Brain microvascular endothelial cell (primary cell): ENCODE measurements at regions not wholly inside any gene's neighbourhood (a gene's known extent, or its start where the extent isn't known, plus 50 kb on each side); places are given as distances from the start of the nearest gene placed in this dataset.

Experiments used
- DNase-seq: peaks from one replicate; pipeline ENCODE4 v3.0.0-alpha.2; 2020
- H3K27ac ChIP-seq: fragments of 250-450 bp; sonication (Bioruptor Pico); 2 replicates; pipeline ENCODE4 v1.5.1; 2020; ENCODE audit warnings: mild to moderate bottlenecking, moderate library complexity
- H3K27me3 ChIP-seq: fragments of 250-450 bp; sonication (Bioruptor Pico); replicated peaks from 2 replicates; pipeline ENCODE4 v1.5.1; 2020; ENCODE audit warnings: mild to moderate bottlenecking
- H3K36me3 ChIP-seq: fragments of 250-450 bp; sonication (Bioruptor Pico); replicated peaks from 2 replicates; pipeline ENCODE4 v1.5.1; 2020; ENCODE audit warnings: mild to moderate bottlenecking
- H3K4me3 ChIP-seq: 2 replicates; pipeline ENCODE4 v1.5.1; 2011; ENCODE audit warnings: low read depth, mild to moderate bottlenecking, control low read depth, low read length, moderate library complexity
- CTCF ChIP-seq: IDR thresholded peaks from 2 replicates; pipeline ENCODE4 v1.5.1; 2011; ENCODE audit warnings: low read depth, mild to moderate bottlenecking, moderate library complexity, low read length, control low read depth, inconsistent platforms; ENCODE audit errors: missing control alignments
- in situ Hi-C: cut with HindIII; loops from 2 replicates; pipeline ENCODE4 v1.10.0; 2017; ENCODE audit warnings: low sequenced_read_pairs, low pct_ligation_motif_present

DNA sequence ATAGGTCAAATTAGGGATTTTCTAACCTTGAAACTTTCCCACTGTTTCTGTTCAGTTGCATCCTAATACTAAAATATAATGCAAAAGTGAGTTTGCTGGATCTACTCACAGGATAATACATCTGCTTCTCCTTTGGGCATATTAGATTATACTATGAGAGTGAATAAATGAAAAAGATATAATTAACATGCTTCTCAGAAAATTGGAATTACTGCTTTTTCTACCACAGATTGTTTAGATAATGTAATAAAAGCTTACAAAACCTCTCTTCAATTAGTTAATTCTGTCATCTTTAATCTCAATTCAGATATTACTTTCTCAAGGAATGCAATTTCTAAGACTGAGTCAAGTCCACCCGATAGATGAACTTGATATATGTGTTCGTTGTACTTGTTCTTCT is 1077.2 kb upstream of the CDH2 start:
- H3K36me3 ChIP-seq: no peaks in the 10 kb centered on the region
- H3K27ac ChIP-seq: no peak overlapping the region
- in situ Hi-C loops: no loop called here

GRCh38 chr18:29251681-29252080 is 1074.8 kb upstream of the CDH2 start:
- DNase-seq: no peak
- no peak overlapping the region for H3K4me3 ChIP-seq
- no peaks in the 10 kb centered on the region for H3K36me3 ChIP-seq
- in situ Hi-C loops: no loop called here
- no peak for TF ChIP-seq CTCF
- no peak overlapping the region for H3K27ac ChIP-seq
- H3K27me3 ChIP-seq: no peaks in the 10 kb centered on the region

More for the DNA sequence above, 1077.2 kb upstream of the CDH2 start:
- Histone ChIP-seq H3K27me3 (no peaks in the 10 kb centered on the region), H3K4me3 (no peak overlapping the region)
- DNase-seq: no peak
- TF ChIP-seq CTCF: no peak

GRCh38 chr18:29250843-29251242 is 1073.9 kb upstream of the CDH2 start:
- in situ Hi-C loops: no loop called here
- Histone ChIP-seq H3K27ac (no peak overlapping the region), H3K27me3 (no peaks in the 10 kb centered on the region), H3K4me3 (no peak overlapping the region), H3K36me3 (no peaks in the 10 kb centered on the region)
- no peak for DNase-seq
- no peak for TF ChIP-seq CTCF

GRCh38 chr18:29250259-29250658 is 1073.3 kb upstream of the CDH2 start:
- in situ Hi-C loops: no loop called here
- H3K27ac ChIP-seq: no peak overlapping the region
- no peak overlapping the region for H3K4me3 ChIP-seq
- no peak for TF ChIP-seq CTCF
- DNase-seq: no peak
- no peaks in the 10 kb centered on the region for H3K27me3 ChIP-seq
- H3K36me3 ChIP-seq: no peaks in the 10 kb centered on the region

GRCh38 chr18:29248805-29249204 is 1071.9 kb upstream of the CDH2 start:
- no peaks in the 10 kb centered on the region for H3K36me3 ChIP-seq
- no peak for TF ChIP-seq CTCF
- no peak overlapping the region for H3K27ac ChIP-seq
- no peak for DNase-seq
- in situ Hi-C loops: no loop called here
- H3K4me3 ChIP-seq: no peak overlapping the region
- no peaks in the 10 kb centered on the region for H3K27me3 ChIP-seq

DNA sequence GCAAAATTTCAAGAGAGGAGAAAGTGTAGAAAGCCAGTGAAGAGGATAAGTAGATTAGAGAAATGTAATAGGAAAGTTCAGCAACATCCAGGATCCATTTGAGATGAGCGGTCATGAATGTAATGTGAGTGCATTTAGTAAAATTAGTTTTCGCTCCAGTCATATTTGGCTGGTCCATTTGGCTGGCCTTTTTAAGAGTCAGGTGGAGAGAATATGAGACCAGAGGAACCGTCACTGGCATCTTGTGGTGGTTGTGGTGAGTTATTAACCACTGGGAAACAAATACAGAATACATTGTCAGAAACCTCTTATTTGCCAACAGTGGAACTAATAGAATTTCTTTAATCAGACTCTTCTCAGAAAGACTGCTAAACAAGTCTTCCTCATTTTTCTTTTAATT is 1064.3 kb upstream of the CDH2 start:
- H3K36me3 ChIP-seq: no peaks in the 10 kb centered on the region
- H3K27ac ChIP-seq: no peak overlapping the region
- no peak for DNase-seq
- H3K27me3 ChIP-seq: no peaks in the 10 kb centered on the region
- in situ Hi-C loops: no loop called here
- H3K4me3 ChIP-seq: no peak overlapping the region
- no peak for TF ChIP-seq CTCF
